ENCODE measurements at regions not wholly inside any gene's neighbourhood (a gene's known extent, or its start where the extent isn't known, plus 50 kb on each side); places are given as distances from the start of the nearest gene placed in this dataset.

DNA sequence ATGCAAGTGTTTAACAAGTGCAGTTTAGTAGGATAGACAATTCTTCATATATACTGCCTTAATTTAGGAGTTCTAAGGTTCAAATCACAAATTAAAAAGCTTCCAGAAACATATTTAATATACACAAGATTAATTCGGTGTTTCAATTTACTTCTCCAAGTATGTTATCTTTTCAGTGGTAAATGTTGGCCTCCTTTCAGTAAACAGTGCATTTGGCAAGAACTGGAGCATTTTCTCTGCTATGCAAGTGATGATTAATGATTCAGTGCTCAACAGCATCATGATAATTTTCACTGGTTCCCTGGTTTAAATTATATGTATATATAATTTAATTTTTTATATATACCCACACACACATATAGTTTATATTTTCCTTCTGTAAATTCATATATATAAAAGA is 541.7 kb downstream of the EFNA5 start:
- Histone ChIP-seq H3K36me3 (no peaks in the 10 kb centered on the region), H3K4me3 (no peak overlapping the region), H3K27me3 (no peaks in the 10 kb centered on the region), H3K27ac (no peak overlapping the region), H3K4me1 (peaks cover 0 to 14% (median 5%) of the 10 kb centered on the region in 4 donors), H3K9me3 (no peaks in the 10 kb centered on the region)
- intact Hi-C loops (cut with DNase I; ENCODE audit: low total_unique reads), result no loop called here
- WGBS, 5 donors, result 9 to 21% (median 18%) methylated on average over 1 of the region's 1 CpG
- DNase-seq, result peak in 1 of 2 donors; percentile 47
- no peak for TF ChIP-seq EP300 (IDR thresholded peaks at IDR 0.05)
- TF ChIP-seq, protein P1, sequence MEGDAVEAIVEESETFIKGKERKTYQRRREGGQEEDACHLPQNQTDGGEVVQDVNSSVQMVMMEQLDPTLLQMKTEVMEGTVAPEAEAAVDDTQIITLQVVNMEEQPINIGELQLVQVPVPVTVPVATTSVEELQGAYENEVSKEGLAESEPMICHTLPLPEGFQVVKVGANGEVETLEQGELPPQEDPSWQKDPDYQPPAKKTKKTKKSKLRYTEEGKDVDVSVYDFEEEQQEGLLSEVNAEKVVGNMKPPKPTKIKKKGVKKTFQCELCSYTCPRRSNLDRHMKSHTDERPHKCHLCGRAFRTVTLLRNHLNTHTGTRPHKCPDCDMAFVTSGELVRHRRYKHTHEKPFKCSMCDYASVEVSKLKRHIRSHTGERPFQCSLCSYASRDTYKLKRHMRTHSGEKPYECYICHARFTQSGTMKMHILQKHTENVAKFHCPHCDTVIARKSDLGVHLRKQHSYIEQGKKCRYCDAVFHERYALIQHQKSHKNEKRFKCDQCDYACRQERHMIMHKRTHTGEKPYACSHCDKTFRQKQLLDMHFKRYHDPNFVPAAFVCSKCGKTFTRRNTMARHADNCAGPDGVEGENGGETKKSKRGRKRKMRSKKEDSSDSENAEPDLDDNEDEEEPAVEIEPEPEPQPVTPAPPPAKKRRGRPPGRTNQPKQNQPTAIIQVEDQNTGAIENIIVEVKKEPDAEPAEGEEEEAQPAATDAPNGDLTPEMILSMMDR (IDR thresholded peaks at IDR 0.05), result no peak
- TF ChIP-seq POLR2AphosphoS5 (IDR thresholded peaks at IDR 0.05), result no peak
- TF ChIP-seq POLR2A (IDR thresholded peaks at IDR 0.05), result no peak

DNA sequence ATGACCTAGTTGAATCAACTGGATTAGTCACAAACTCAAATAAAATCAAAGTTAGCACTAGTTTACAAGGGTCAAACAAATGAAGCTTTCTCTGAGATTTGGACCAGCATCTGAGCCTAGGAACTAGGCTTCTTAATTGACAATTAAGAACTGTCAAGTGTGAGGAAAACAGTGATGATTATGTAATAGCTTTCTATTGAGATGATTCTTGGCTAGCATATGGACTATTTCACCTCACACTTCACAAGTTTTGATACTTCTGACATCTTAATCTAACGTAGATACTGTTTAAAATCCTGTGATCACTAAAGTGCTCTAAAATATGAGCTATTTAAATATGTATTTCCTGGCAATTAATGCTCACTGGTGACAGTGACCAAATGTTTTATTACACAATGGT is 542.9 kb downstream of the EFNA5 start:
- 58 to 68% (median 59%) methylated on average over 1 of the region's 1 CpG for WGBS, 5 donors
- no peak for DNase-seq
- TF ChIP-seq POLR2A (IDR thresholded peaks at IDR 0.05) (no peak), POLR2AphosphoS5 (IDR thresholded peaks at IDR 0.05) (no peak), EP300 (IDR thresholded peaks at IDR 0.05) (no peak)
- TF ChIP-seq, protein P1 (IDR thresholded peaks at IDR 0.05), result no peak
- Histone ChIP-seq H3K27me3 (no peaks in the 10 kb centered on the region), H3K4me1 (peaks cover 0 to 14% (median 5%) of the 10 kb centered on the region in 4 donors), H3K4me3 (no peak overlapping the region), H3K27ac (no peak overlapping the region), H3K9me3 (no peaks in the 10 kb centered on the region), H3K36me3 (no peaks in the 10 kb centered on the region)
- intact Hi-C loops (cut with DNase I; ENCODE audit: low total_unique reads), result no loop called here

DNA sequence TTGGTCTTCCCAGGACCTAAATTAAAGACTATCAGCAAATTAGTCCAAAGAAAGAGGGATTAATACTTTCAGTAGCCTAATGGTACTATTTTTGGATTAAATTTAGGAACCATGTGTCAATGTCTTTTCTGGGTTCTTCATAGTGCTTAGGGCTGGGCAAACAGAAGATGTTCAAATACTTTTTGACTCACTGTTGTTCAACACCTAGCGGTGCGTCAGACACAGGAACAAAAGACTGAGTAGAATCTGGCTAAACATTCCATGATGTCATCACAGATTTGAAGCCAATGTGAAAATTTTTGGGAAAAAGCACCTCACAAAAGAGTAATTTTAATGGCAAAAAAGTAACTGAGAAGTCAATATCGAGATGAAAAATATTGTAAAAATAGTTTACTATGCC is 544.4 kb downstream of the EFNA5 start:
- WGBS, 5 donors, result 82 to 95% (median 91%) methylated on average over 3 of the region's 3 CpGs
- Histone ChIP-seq H3K27ac (no peak overlapping the region), H3K27me3 (no peaks in the 10 kb centered on the region), H3K36me3 (no peaks in the 10 kb centered on the region), H3K4me3 (no peak overlapping the region), H3K9me3 (no peaks in the 10 kb centered on the region), H3K4me1 (peaks cover 0 to 14% (median 5%) of the 10 kb centered on the region in 4 donors)
- intact Hi-C loops (cut with DNase I; ENCODE audit: low total_unique reads), result no loop called here
- TF ChIP-seq, protein P1 (IDR thresholded peaks at IDR 0.05), result no peak
- TF ChIP-seq POLR2A (IDR thresholded peaks at IDR 0.05) (no peak), POLR2AphosphoS5 (IDR thresholded peaks at IDR 0.05) (no peak), EP300 (IDR thresholded peaks at IDR 0.05) (no peak)
- no peak for DNase-seq

DNA sequence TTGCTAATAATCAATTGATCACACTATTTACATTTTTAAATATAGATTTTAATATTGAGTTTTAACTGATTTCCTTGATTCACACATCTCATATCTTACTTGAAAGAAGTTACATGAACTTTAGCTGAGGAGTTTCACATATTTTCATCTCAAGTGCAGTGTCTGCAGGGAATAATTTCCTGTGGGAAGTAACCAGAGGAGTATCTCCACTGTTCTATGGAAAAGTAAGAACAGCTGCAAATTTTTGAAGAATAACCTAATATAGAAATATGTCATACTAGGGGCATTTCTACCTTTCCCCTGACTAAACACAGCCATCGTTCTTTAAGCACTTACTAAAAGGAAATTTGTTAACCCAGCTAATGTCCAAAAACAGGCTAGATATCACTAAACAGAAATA is 546.4 kb downstream of the EFNA5 start:
- Histone ChIP-seq H3K27me3 (no peaks in the 10 kb centered on the region), H3K36me3 (no peaks in the 10 kb centered on the region), H3K4me1 (peaks cover 0 to 14% (median 5%) of the 10 kb centered on the region in 4 donors), H3K4me3 (no peak overlapping the region), H3K27ac (no peak overlapping the region), H3K9me3 (no peaks in the 10 kb centered on the region)
- 55 to 81% (median 65%) methylated on average over 1 of the region's 1 CpG for WGBS, 5 donors
- no peak for DNase-seq
- intact Hi-C loops (cut with DNase I; ENCODE audit: low total_unique reads), result no loop called here
- TF ChIP-seq, protein P1 (IDR thresholded peaks at IDR 0.05), result no peak
- TF ChIP-seq POLR2A (IDR thresholded peaks at IDR 0.05), result no peak
- no peak for TF ChIP-seq POLR2AphosphoS5 (IDR thresholded peaks at IDR 0.05)
- TF ChIP-seq EP300 (IDR thresholded peaks at IDR 0.05), result no peak

Measured in stomach (tissue), 8 donors.